K562 (cell line): ENCODE measurements at regions not wholly inside any gene's neighbourhood (a gene's known extent, or its start where the extent isn't known, plus 50 kb on each side); places are given as distances from the start of the nearest gene placed in this dataset.

Experiments
- BCLAF1 ChIP-seq, 2 experiments: fragments of 450-650 bp in 1 of 2; IDR thresholded peaks; 2 replicates each; pipeline ENCODE4 v1.6.1; 2011 to 2017; ENCODE audit warnings: low read depth in 2 of 2, antibody characterized with exemption in 1 of 2, borderline replicate concordance in 1 of 2, low read length in 1 of 2, mild to moderate bottlenecking in 1 of 2, mixed read lengths in 1 of 2; ENCODE audit not compliant: control insufficient read depth in 1 of 2
- CTCF ChIP-seq, 3 experiments: IDR thresholded peaks in 2 of 3; conservative IDR thresholded peaks in 1 of 3; 2 replicates each; pipeline ENCODE4 v1.5.1; 2011 to 2012; ENCODE audit warnings: low read length in 3 of 3, mild to moderate bottlenecking in 3 of 3, control low read depth in 2 of 3, improper control_type of control experiment in 1 of 3, inconsistent platforms in 1 of 3, low read depth in 1 of 3, mixed read lengths in 1 of 3, moderate library complexity in 1 of 3; ENCODE audit not compliant: insufficient read depth in 2 of 3
- CUX1 ChIP-seq: fragments of 200-800 bp; sonication (Bioruptor generic); IDR thresholded peaks from 2 replicates; pipeline ENCODE4 v1.6.1; 2016; ENCODE audit warnings: missing genetic modification characterization, missing compliant biosample characterization
- FUS ChIP-seq: fragments of 200-400 bp; formaldehyde crosslinking; optimal IDR thresholded peaks from 2 replicates; pipeline ENCODE3; 2017; ENCODE audit warnings: low read depth, low read length
- ZC3H11A ChIP-seq: IDR thresholded peaks from 2 replicates; pipeline ENCODE4 v1.6.1; 2012; ENCODE audit warnings: low read depth, low read length, improper control_type of control experiment
- ZNF785 ChIP-seq: fragments of 250-450 bp; sonication (Bioruptor Pico); IDR thresholded peaks from 2 replicates; pipeline ENCODE4 v1.4.0; 2020; ENCODE audit warnings: mild to moderate bottlenecking

GRCh38 chr6:105681061-105681460 lies 278.2 kb upstream of the PREP start:
- TF ChIP-seq CTCF (IDR thresholded peaks at IDR 0.05 in 2 of 3, conservative IDR thresholded peaks at IDR 0.05 in 1 of 3; ENCODE audit: insufficient read depth in 2 of 3, low read depth in 1 of 3, low read length in 3 of 3), result no peak
- TF ChIP-seq ZC3H11A, result no peak
- TF ChIP-seq ZNF785 (CRISPR knock-in tag), result no peak
- no peak for TF ChIP-seq FUS
- TF ChIP-seq CUX1 (CRISPR knock-in tag), result no peak
- no peak for TF ChIP-seq BCLAF1 (IDR thresholded peaks at IDR 0.05; ENCODE audit: borderline replicate concordance in 1 of 2, control insufficient read depth in 1 of 2, low read depth in 2 of 2, low read length in 1 of 2)
